ENCODE measurements at regions not wholly inside any gene's neighbourhood (a gene's known extent, or its start where the extent isn't known, plus 50 kb on each side); places are given as distances from the start of the nearest gene placed in this dataset.

GRCh38 chr18:77995593-77995992 lies 745.9 kb downstream of the GALR1 start:
- no peak overlapping the region for H3K4me3 ChIP-seq (ENCODE audit: low read length)
- H4K20me1 ChIP-seq (ENCODE audit: insufficient read depth, low read length) = no peaks in the 10 kb centered on the region
- no peaks in the 10 kb centered on the region for H3K36me3 ChIP-seq (replicated peaks; ENCODE audit: low read depth, low read length)
- H3K4me2 ChIP-seq (ENCODE audit: low read length) = no peak overlapping the region
- no peak overlapping the region for H3K9ac ChIP-seq (ENCODE audit: low read length)
- H3K9me3 ChIP-seq (ENCODE audit: insufficient read depth, low read length) = no peaks in the 10 kb centered on the region
- H3K27me3 ChIP-seq (ENCODE audit: low read depth, low read length) = no peaks in the 10 kb centered on the region
- H3K79me2 ChIP-seq (ENCODE audit: low read length) = no peaks in the 10 kb centered on the region
- no peak overlapping the region for H3K27ac ChIP-seq (ENCODE audit: low read length)
- no peak overlapping the region for H2AFZ ChIP-seq (ENCODE audit: low read depth, low read length)
- no peak for TF ChIP-seq CTCF (IDR thresholded peaks at IDR 0.05; ENCODE audit: low read depth, low read length)
- TF ChIP-seq EZH2phosphoT487 (IDR thresholded peaks at IDR 0.05; ENCODE audit: low read depth) = no peak
- no peaks in the 10 kb centered on the region for H3K4me1 ChIP-seq (ENCODE audit: low read length)

- Histone ChIP-seq H4K20me1 (ENCODE audit: insufficient read depth, low read length) (no peaks in the 10 kb centered on the region), H3K4me2 (ENCODE audit: low read length) (no peak overlapping the region), H3K4me1 (ENCODE audit: low read length) (no peaks in the 10 kb centered on the region), H3K27me3 (ENCODE audit: low read depth, low read length) (no peaks in the 10 kb centered on the region), H3K79me2 (ENCODE audit: low read length) (no peaks in the 10 kb centered on the region), H3K36me3 (replicated peaks; ENCODE audit: low read depth, low read length) (no peaks in the 10 kb centered on the region), H3K27ac (ENCODE audit: low read length) (no peak overlapping the region), H3K4me3 (ENCODE audit: low read length) (no peak overlapping the region), H2AFZ (ENCODE audit: low read depth, low read length) (no peak overlapping the region), H3K9me3 (ENCODE audit: insufficient read depth, low read length) (no peaks in the 10 kb centered on the region), H3K9ac (ENCODE audit: low read length) (no peak overlapping the region)
- no peak for TF ChIP-seq EZH2phosphoT487 (IDR thresholded peaks at IDR 0.05; ENCODE audit: low read depth)
- TF ChIP-seq CTCF (IDR thresholded peaks at IDR 0.05; ENCODE audit: low read depth, low read length) = no peak
Measured at GRCh38 chr18:77996737-77997136, 747.1 kb downstream of the GALR1 start.

- Histone ChIP-seq H3K9me3 (ENCODE audit: insufficient read depth, low read length) (peaks cover 3% of the 10 kb centered on the region; the same call in 1 of the 2 replicates), H3K4me3 (ENCODE audit: low read length) (no peak overlapping the region), H3K9ac (ENCODE audit: low read length) (no peak overlapping the region), H3K36me3 (replicated peaks; ENCODE audit: low read depth, low read length) (no peaks in the 10 kb centered on the region), H3K4me1 (ENCODE audit: low read length) (no peaks in the 10 kb centered on the region), H4K20me1 (ENCODE audit: insufficient read depth, low read length) (no peaks in the 10 kb centered on the region), H3K27me3 (ENCODE audit: low read depth, low read length) (no peaks in the 10 kb centered on the region), H3K27ac (ENCODE audit: low read length) (no peak overlapping the region), H2AFZ (ENCODE audit: low read depth, low read length) (no peak overlapping the region), H3K79me2 (ENCODE audit: low read length) (no peaks in the 10 kb centered on the region), H3K4me2 (ENCODE audit: low read length) (no peak overlapping the region)
- TF ChIP-seq EZH2phosphoT487 (IDR thresholded peaks at IDR 0.05; ENCODE audit: low read depth) = no peak
Measured at GRCh38 chr18:78001811-78002210, 752.2 kb downstream of the GALR1 start.

- H3K4me2 ChIP-seq (ENCODE audit: low read length) = no peak overlapping the region
- H3K36me3 ChIP-seq (replicated peaks; ENCODE audit: low read depth, low read length) = no peaks in the 10 kb centered on the region
- H3K4me3 ChIP-seq (ENCODE audit: low read length) = no peak overlapping the region
- H4K20me1 ChIP-seq (ENCODE audit: insufficient read depth, low read length) = no peaks in the 10 kb centered on the region
- no peak overlapping the region for H2AFZ ChIP-seq (ENCODE audit: low read depth, low read length)
- peaks cover 13% of the 10 kb centered on the region; the same call in 1 of the 2 replicates for H3K9me3 ChIP-seq (ENCODE audit: insufficient read depth, low read length)
- H3K27ac ChIP-seq (ENCODE audit: low read length) = no peak overlapping the region
- H3K79me2 ChIP-seq (ENCODE audit: low read length) = no peaks in the 10 kb centered on the region
- H3K27me3 ChIP-seq (ENCODE audit: low read depth, low read length) = no peaks in the 10 kb centered on the region
- no peaks in the 10 kb centered on the region for H3K4me1 ChIP-seq (ENCODE audit: low read length)
- TF ChIP-seq EZH2phosphoT487 (IDR thresholded peaks at IDR 0.05; ENCODE audit: low read depth) (no peak), CTCF (IDR thresholded peaks at IDR 0.05; ENCODE audit: low read depth, low read length) (no peak)
- no peak overlapping the region for H3K9ac ChIP-seq (ENCODE audit: low read length)
Measured at GRCh38 chr18:78006006-78006773, 756.5 kb downstream of the GALR1 start.
